Thyroid gland (tissue), 4 donors: ENCODE measurements at regions not wholly inside any gene's neighbourhood (a gene's known extent, or its start where the extent isn't known, plus 50 kb on each side); places are given as distances from the start of the nearest gene placed in this dataset.

Source experiments
- DNase-seq, 2 donors: peaks; one replicate each; pipeline ENCODE4 v3.0.0-alpha.2; 2019
- H3K27ac ChIP-seq, 3 donors: fragments of 200-600 bp; sonication (generic); 1 replicate in 2 of 3; 2 replicates in 1 of 3; pipeline ENCODE4 v1.5.1; 2016 to 2019; ENCODE audit warnings: mild to moderate bottlenecking in 1 of 3, moderate library complexity in 1 of 3
- H3K27me3 ChIP-seq: fragments of 200-600 bp; sonication (generic); one replicate; pipeline ENCODE4 v1.5.1; 2019
- H3K36me3 ChIP-seq, 2 donors: fragments of 200-600 bp; sonication (generic); one replicate each; pipeline ENCODE4 v1.5.1; 2016 to 2019
- H3K4me1 ChIP-seq, 2 donors: fragments of 200-600 bp; sonication (generic); one replicate each; pipeline ENCODE4 v1.5.1; 2017 to 2019
- H3K4me3 ChIP-seq, 3 donors: fragments of 200-600 bp; sonication (generic); replicated peaks in 1 of 3; 1 replicate in 2 of 3; 2 replicates in 1 of 3; pipeline ENCODE4 v1.5.1; 2016; ENCODE audit warnings: mild to moderate bottlenecking in 1 of 3
- H3K9me3 ChIP-seq: fragments of 200-600 bp; sonication (generic); one replicate; pipeline ENCODE4 v1.5.1; 2017
- POLR2A ChIP-seq, 2 donors: fragments of 450-650 bp; IDR thresholded peaks; one replicate each; pipeline ENCODE4 v1.6.1; 2017; ENCODE audit warnings: antibody characterized with exemption in 2 of 2, mild to moderate bottlenecking in 2 of 2, moderate library complexity in 1 of 2
- WGBS, 2 donors: methylation state at CpG; one replicate each; pipeline ENCODE4 v1.1.5; 2017; 5-methylcytosine and 5-hydroxymethylcytosine counted together
- intact Hi-C: fragments of 100-400 bp; cut with DNase I; formaldehyde crosslinking; loops from one replicate; pipeline ENCODE4 v1.15.1; 2023
- TF ChIP-seq, protein P1 (sequence below), 6 experiments: fragments of 200-600 bp in 3 of 6; fragments of 450-650 bp in 3 of 6; sonication (generic) in 3 of 6; IDR thresholded peaks; one replicate each; pipeline ENCODE4 v1.5.1; 2016 to 2019; ENCODE audit warnings: antibody characterized with exemption in 6 of 6, mild to moderate bottlenecking in 2 of 6, inconsistent platforms in 1 of 6, moderate library complexity in 1 of 6

DNA sequence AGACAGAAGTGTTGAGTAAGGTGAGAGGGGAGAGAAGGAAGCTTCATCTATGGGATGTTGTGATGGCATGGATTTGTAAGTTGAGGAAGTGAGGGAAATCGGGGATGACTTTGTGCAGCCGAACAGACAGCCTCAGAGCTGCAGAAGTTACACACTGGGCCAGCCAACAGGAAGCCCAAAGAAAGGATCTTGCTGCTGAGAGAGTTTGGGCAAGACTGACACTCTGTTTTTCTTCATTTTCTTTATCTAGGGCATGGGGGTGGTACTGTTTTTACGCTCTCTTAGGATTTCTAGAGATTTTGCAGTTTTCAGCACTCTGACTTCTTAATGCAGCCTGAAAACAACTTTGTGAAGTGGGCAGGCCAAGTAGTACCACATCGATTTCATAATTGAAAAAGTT is 509.9 kb upstream of the TENM4 start:
- 80 to 84% methylated on average over 4 of the region's 4 CpGs for WGBS, 2 donors
- no peak for DNase-seq
- H3K27me3 ChIP-seq = no peaks in the 10 kb centered on the region
- no peak overlapping the region for H3K27ac ChIP-seq
- no peaks in the 10 kb centered on the region for H3K4me1 ChIP-seq
- no peak overlapping the region for H3K4me3 ChIP-seq
- intact Hi-C loops = no loop called here
- no peak for TF ChIP-seq POLR2A (IDR thresholded peaks at IDR 0.05)
- TF ChIP-seq, protein P1, sequence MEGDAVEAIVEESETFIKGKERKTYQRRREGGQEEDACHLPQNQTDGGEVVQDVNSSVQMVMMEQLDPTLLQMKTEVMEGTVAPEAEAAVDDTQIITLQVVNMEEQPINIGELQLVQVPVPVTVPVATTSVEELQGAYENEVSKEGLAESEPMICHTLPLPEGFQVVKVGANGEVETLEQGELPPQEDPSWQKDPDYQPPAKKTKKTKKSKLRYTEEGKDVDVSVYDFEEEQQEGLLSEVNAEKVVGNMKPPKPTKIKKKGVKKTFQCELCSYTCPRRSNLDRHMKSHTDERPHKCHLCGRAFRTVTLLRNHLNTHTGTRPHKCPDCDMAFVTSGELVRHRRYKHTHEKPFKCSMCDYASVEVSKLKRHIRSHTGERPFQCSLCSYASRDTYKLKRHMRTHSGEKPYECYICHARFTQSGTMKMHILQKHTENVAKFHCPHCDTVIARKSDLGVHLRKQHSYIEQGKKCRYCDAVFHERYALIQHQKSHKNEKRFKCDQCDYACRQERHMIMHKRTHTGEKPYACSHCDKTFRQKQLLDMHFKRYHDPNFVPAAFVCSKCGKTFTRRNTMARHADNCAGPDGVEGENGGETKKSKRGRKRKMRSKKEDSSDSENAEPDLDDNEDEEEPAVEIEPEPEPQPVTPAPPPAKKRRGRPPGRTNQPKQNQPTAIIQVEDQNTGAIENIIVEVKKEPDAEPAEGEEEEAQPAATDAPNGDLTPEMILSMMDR (IDR thresholded peaks at IDR 0.05) = no peak
- no peaks in the 10 kb centered on the region for H3K9me3 ChIP-seq
- H3K36me3 ChIP-seq = no peaks in the 10 kb centered on the region

DNA sequence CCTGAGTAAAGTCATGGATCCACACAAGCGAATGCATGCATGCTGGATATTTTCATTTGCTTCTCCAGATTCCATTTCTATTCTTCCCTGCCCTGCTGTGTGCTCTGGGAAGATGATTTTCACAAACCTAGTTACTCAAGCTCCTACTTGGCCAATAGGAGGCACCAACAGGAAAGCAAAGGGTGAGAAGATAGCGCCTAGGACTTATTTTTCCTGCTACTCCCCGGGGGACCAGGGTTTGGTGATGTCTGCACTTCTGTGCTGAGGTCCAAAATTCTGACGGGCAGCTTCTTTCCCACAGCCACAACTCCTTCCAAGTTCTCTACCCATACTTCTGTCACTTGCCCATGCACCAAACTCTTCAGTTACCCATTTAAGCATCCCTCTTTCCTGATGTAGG is 509.3 kb upstream of the TENM4 start:
- no peaks in the 10 kb centered on the region for H3K36me3 ChIP-seq
- DNase-seq = no peak
- H3K4me3 ChIP-seq = no peak overlapping the region
- H3K9me3 ChIP-seq = no peaks in the 10 kb centered on the region
- no peaks in the 10 kb centered on the region for H3K4me1 ChIP-seq
- no peaks in the 10 kb centered on the region for H3K27me3 ChIP-seq
- WGBS, 2 donors = 78 to 79% methylated on average over 4 of the region's 4 CpGs
- H3K27ac ChIP-seq = no peak overlapping the region
- intact Hi-C loops = no loop called here
- no peak for TF ChIP-seq POLR2A (IDR thresholded peaks at IDR 0.05)
- TF ChIP-seq, protein P1 (IDR thresholded peaks at IDR 0.05) = no peak

DNA sequence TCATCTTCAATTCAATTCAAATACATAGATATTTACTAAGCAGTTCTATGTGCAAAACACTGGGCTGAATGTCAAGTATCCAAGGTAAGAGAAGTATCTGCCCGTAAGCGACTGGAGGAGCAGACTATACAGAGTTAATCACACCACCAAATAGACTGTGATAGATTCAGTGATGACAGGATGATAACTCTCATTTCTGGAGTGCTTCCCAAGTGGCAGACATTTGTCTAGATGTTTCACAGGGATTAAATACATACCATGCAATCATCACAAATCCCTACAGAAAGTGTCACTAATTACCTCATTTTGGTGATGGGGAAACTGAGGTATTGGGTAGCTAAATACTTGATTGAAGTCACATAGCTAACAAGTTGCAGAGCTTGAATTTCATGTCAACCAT is 508.7 kb upstream of the TENM4 start:
- intact Hi-C loops = no loop called here
- no peaks in the 10 kb centered on the region for H3K27me3 ChIP-seq
- H3K27ac ChIP-seq = no peak overlapping the region
- H3K4me3 ChIP-seq = no peak overlapping the region
- H3K4me1 ChIP-seq = no peaks in the 10 kb centered on the region
- H3K36me3 ChIP-seq = no peaks in the 10 kb centered on the region
- 86 to 94% methylated on average over 2 of the region's 2 CpGs for WGBS, 2 donors
- TF ChIP-seq, protein P1 (IDR thresholded peaks at IDR 0.05) = no peak
- TF ChIP-seq POLR2A (IDR thresholded peaks at IDR 0.05) = no peak
- no peak for DNase-seq
- no peaks in the 10 kb centered on the region for H3K9me3 ChIP-seq

DNA sequence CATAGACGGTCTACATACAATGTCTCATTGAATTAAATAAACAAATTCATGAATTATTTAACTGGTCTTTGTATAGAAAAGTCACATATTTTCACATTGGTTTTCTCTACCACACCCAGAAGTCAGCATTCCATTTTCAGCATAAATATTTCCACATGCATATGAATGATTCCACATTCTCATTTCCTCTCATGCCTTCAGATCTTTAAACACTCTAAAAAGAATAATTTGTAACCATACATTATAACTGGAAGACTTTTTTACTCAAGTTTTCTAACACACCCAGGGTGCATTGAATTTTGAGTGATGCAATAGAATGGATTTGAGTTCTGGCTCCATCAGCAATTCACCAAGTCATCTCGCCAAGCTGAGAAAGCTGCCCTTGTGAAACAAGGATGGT is 501.8 kb upstream of the TENM4 start:
- no peak for DNase-seq
- intact Hi-C loops = no loop called here
- Histone ChIP-seq H3K4me3 (no peak overlapping the region), H3K4me1 (no peaks in the 10 kb centered on the region), H3K9me3 (no peaks in the 10 kb centered on the region), H3K27me3 (no peaks in the 10 kb centered on the region), H3K27ac (no peak overlapping the region), H3K36me3 (no peaks in the 10 kb centered on the region)
- WGBS, 2 donors = 92 to 95% methylated on average over 2 of the region's 2 CpGs
- TF ChIP-seq, protein P1 (IDR thresholded peaks at IDR 0.05) = no peak
- no peak for TF ChIP-seq POLR2A (IDR thresholded peaks at IDR 0.05)

DNA sequence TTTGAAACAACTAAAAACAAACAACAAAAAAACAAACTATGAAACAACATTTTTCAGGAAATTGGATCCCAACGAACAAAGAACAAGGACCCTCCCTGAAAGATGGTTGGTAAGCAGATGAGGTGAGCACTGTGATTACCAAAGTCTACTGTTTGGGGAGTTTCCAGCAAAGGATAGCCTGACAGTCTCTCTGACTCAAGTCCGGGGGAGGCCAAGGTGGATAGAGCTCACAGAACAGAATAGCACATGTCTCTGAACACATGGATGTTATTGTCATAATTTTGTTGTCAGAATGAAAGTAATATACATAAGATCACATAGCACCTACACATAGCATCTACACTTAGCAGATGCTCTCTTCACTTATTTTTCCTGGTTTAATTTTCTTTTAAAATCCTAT is 501.3 kb upstream of the TENM4 start:
- Histone ChIP-seq H3K9me3 (no peaks in the 10 kb centered on the region), H3K4me3 (no peak overlapping the region), H3K36me3 (no peaks in the 10 kb centered on the region), H3K27ac (no peak overlapping the region), H3K4me1 (no peaks in the 10 kb centered on the region), H3K27me3 (no peaks in the 10 kb centered on the region)
- TF ChIP-seq, protein P1 (IDR thresholded peaks at IDR 0.05) = no peak
- no peak for TF ChIP-seq POLR2A (IDR thresholded peaks at IDR 0.05)
- no peak for DNase-seq
- intact Hi-C loops = no loop called here
- WGBS, 2 donors = 65 to 69% methylated on average over 2 of the region's 2 CpGs
